H1 (cell line): ENCODE measurements at regions not wholly inside any gene's neighbourhood (a gene's known extent, or its start where the extent isn't known, plus 50 kb on each side); places are given as distances from the start of the nearest gene placed in this dataset.

ENCODE experiments used
- ATF2 ChIP-seq: IDR thresholded peaks from 2 replicates; pipeline ENCODE4 v1.6.1; 2012; ENCODE audit warnings: low read length, inconsistent platforms
- BCL11A ChIP-seq, 2 experiments: IDR thresholded peaks; one replicate each; pipeline ENCODE4 v1.6.1; 2011; ENCODE audit warnings: low read depth in 2 of 2, low read length in 2 of 2, mild to moderate bottlenecking in 2 of 2
- JUN ChIP-seq: IDR thresholded peaks from 2 replicates; pipeline ENCODE4 v1.6.1; 2011; ENCODE audit warnings: low read depth, mild to moderate bottlenecking, improper control_type of control experiment, low read length
- JUND ChIP-seq: IDR thresholded peaks from 2 replicates; pipeline ENCODE4 v1.6.1; 2011; ENCODE audit warnings: mild to moderate bottlenecking, improper control_type of control experiment, low read length
- RFX5 ChIP-seq: IDR thresholded peaks from 2 replicates; pipeline ENCODE4 v1.6.1; 2011; ENCODE audit warnings: low read depth, low read length, improper control_type of control experiment, borderline replicate concordance
- SRF ChIP-seq: IDR thresholded peaks from 2 replicates; pipeline ENCODE4 v1.6.1; 2011; ENCODE audit warnings: mild to moderate bottlenecking, low read depth, low read length, moderate library complexity
- TF ChIP-seq, protein P1 (sequence below): fragments of 300-600 bp; sonication (generic); IDR thresholded peaks from 2 replicates; pipeline ENCODE4 v1.7.1; 2012; ENCODE audit warnings: low read length, moderate library complexity, mild to moderate bottlenecking, inconsistent platforms; ENCODE audit not compliant: insufficient replicate concordance
- TF ChIP-seq, protein P2 (sequence below): IDR thresholded peaks from 2 replicates; pipeline ENCODE4 v1.6.1; 2011; ENCODE audit warnings: low read length, improper control_type of control experiment

DNA sequence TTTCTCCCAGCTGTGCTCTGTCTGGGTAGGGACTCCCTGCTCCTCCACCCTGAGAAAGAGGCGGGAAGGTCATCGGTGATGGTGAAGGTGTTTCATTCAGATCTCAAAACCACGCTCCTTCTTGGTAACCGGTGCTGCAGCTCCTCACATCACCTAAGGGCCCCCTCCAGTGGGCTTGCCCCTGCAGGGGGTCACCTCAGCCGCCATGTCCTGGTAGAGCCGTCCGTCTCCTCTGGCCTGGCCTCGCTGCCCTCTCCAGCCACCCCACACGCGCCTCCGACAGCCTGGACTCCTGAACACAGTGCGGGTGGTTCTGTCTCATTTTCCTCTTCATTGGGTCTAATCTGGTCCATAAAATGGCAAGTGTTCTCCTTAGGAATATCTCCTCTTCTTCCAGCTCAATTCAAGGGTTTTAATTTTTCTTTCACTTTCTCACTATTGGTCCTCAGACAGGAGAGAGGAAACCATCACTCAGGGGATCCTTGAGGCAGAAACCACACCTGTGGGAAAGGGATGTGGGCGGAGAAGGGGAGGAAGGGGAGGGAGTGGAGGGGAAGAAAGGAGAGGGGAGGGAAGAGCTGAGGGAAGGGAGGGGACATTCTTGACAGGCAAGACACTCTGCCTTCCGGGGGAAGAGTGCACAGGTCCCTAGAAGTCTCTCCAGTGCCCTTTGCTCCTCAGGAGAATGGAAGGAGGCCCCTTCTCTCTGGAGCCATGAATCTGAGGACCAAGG lies 1338.4 kb downstream of the TBC1D22A start (continued):
- TF ChIP-seq, protein P1, sequence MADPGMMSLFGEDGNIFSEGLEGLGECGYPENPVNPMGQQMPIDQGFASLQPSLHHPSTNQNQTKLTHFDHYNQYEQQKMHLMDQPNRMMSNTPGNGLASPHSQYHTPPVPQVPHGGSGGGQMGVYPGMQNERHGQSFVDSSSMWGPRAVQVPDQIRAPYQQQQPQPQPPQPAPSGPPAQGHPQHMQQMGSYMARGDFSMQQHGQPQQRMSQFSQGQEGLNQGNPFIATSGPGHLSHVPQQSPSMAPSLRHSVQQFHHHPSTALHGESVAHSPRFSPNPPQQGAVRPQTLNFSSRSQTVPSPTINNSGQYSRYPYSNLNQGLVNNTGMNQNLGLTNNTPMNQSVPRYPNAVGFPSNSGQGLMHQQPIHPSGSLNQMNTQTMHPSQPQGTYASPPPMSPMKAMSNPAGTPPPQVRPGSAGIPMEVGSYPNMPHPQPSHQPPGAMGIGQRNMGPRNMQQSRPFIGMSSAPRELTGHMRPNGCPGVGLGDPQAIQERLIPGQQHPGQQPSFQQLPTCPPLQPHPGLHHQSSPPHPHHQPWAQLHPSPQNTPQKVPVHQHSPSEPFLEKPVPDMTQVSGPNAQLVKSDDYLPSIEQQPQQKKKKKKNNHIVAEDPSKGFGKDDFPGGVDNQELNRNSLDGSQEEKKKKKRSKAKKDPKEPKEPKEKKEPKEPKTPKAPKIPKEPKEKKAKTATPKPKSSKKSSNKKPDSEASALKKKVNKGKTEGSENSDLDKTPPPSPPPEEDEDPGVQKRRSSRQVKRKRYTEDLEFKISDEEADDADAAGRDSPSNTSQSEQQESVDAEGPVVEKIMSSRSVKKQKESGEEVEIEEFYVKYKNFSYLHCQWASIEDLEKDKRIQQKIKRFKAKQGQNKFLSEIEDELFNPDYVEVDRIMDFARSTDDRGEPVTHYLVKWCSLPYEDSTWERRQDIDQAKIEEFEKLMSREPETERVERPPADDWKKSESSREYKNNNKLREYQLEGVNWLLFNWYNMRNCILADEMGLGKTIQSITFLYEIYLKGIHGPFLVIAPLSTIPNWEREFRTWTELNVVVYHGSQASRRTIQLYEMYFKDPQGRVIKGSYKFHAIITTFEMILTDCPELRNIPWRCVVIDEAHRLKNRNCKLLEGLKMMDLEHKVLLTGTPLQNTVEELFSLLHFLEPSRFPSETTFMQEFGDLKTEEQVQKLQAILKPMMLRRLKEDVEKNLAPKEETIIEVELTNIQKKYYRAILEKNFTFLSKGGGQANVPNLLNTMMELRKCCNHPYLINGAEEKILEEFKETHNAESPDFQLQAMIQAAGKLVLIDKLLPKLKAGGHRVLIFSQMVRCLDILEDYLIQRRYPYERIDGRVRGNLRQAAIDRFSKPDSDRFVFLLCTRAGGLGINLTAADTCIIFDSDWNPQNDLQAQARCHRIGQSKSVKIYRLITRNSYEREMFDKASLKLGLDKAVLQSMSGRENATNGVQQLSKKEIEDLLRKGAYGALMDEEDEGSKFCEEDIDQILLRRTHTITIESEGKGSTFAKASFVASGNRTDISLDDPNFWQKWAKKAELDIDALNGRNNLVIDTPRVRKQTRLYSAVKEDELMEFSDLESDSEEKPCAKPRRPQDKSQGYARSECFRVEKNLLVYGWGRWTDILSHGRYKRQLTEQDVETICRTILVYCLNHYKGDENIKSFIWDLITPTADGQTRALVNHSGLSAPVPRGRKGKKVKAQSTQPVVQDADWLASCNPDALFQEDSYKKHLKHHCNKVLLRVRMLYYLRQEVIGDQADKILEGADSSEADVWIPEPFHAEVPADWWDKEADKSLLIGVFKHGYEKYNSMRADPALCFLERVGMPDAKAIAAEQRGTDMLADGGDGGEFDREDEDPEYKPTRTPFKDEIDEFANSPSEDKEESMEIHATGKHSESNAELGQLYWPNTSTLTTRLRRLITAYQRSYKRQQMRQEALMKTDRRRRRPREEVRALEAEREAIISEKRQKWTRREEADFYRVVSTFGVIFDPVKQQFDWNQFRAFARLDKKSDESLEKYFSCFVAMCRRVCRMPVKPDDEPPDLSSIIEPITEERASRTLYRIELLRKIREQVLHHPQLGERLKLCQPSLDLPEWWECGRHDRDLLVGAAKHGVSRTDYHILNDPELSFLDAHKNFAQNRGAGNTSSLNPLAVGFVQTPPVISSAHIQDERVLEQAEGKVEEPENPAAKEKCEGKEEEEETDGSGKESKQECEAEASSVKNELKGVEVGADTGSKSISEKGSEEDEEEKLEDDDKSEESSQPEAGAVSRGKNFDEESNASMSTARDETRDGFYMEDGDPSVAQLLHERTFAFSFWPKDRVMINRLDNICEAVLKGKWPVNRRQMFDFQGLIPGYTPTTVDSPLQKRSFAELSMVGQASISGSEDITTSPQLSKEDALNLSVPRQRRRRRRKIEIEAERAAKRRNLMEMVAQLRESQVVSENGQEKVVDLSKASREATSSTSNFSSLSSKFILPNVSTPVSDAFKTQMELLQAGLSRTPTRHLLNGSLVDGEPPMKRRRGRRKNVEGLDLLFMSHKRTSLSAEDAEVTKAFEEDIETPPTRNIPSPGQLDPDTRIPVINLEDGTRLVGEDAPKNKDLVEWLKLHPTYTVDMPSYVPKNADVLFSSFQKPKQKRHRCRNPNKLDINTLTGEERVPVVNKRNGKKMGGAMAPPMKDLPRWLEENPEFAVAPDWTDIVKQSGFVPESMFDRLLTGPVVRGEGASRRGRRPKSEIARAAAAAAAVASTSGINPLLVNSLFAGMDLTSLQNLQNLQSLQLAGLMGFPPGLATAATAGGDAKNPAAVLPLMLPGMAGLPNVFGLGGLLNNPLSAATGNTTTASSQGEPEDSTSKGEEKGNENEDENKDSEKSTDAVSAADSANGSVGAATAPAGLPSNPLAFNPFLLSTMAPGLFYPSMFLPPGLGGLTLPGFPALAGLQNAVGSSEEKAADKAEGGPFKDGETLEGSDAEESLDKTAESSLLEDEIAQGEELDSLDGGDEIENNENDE = no peak
- TF ChIP-seq RFX5 = no peak
- TF ChIP-seq JUND = no peak
- TF ChIP-seq SRF = no peak
- no peak for TF ChIP-seq JUN
- no peak for TF ChIP-seq BCL11A (IDR thresholded peaks at IDR 0.05; ENCODE audit: low read depth in 2 of 2, low read length in 2 of 2)
- TF ChIP-seq, protein P2, sequence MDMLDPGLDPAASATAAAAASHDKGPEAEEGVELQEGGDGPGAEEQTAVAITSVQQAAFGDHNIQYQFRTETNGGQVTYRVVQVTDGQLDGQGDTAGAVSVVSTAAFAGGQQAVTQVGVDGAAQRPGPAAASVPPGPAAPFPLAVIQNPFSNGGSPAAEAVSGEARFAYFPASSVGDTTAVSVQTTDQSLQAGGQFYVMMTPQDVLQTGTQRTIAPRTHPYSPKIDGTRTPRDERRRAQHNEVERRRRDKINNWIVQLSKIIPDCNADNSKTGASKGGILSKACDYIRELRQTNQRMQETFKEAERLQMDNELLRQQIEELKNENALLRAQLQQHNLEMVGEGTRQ = no peak
- TF ChIP-seq ATF2 = no peak
